ENCODE measurements at regions not wholly inside any gene's neighbourhood (a gene's known extent, or its start where the extent isn't known, plus 50 kb on each side); places are given as distances from the start of the nearest gene placed in this dataset.

DNA sequence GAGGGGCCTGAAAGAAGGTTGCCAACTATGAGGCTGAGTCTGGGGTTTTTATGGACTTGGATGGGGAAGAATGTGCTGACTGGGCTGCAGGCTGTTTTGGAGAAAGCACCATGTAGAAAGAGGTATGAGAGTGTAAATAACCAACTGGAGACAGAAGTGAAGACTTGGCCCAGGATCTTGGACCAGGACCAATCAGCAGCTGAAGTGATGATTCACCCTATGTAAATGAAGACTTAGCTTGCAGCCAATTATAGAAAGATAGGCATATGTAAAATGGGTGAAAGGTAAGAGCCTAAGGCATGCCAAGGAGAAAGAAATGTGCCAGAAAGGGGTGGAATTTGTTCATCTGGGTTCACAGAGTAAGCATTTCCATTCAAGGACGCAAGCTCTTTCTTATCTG lies 856.7 kb upstream of the PRKX start (continued):
- TF ChIP-seq, protein P1, sequence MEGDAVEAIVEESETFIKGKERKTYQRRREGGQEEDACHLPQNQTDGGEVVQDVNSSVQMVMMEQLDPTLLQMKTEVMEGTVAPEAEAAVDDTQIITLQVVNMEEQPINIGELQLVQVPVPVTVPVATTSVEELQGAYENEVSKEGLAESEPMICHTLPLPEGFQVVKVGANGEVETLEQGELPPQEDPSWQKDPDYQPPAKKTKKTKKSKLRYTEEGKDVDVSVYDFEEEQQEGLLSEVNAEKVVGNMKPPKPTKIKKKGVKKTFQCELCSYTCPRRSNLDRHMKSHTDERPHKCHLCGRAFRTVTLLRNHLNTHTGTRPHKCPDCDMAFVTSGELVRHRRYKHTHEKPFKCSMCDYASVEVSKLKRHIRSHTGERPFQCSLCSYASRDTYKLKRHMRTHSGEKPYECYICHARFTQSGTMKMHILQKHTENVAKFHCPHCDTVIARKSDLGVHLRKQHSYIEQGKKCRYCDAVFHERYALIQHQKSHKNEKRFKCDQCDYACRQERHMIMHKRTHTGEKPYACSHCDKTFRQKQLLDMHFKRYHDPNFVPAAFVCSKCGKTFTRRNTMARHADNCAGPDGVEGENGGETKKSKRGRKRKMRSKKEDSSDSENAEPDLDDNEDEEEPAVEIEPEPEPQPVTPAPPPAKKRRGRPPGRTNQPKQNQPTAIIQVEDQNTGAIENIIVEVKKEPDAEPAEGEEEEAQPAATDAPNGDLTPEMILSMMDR (IDR thresholded peaks at IDR 0.05; ENCODE audit: low read depth, low read length, missing input control): no peak
- TF ChIP-seq RAD21 (IDR thresholded peaks at IDR 0.05): no peak

DNA sequence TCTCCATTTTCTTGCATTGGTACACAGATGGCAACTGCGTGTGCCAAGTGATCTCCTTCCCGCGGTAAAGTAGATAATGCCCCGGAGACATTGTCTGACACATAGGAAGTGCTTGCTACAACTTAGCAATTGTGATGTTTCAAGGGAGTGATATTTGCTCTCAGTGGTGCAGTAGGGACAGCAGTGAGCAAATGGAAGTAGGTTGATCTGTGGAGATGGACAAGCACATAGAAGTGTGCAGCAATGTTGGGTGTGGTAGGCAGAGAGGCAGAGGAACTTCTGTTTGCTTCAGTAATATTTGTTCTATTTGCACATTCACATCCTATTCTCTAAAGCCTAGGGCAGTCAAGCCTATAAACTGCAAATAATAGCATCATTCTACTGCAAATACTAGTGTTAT lies 846.7 kb upstream of the PRKX start:
- no peaks in the 10 kb centered on the region for H3K36me3 ChIP-seq (ENCODE audit: control insufficient read depth in 4 of 4, insufficient read depth in 3 of 4, low read depth in 1 of 4, low read length in 3 of 4)
- no peaks in the 10 kb centered on the region for H3K27me3 ChIP-seq (ENCODE audit: control insufficient read depth in 4 of 4, insufficient read depth in 4 of 4, low read length in 3 of 4)
- no peaks in the 10 kb centered on the region for H3K4me1 ChIP-seq (ENCODE audit: control insufficient read depth in 4 of 4, insufficient read depth in 4 of 4, low read length in 3 of 4)
- no peak overlapping the region for H3K9ac ChIP-seq (ENCODE audit: low read depth in 1 of 2, low read length in 2 of 2)
- 83% methylated on average over 4 of the region's 4 CpGs for WGBS
- no peaks in the 10 kb centered on the region for H3K9me3 ChIP-seq (ENCODE audit: control insufficient read depth in 4 of 4, low read length in 3 of 4)
- H3K4me3 ChIP-seq (ENCODE audit: low read depth in 1 of 3, low read length in 3 of 3): no peak overlapping the region
- TF ChIP-seq, protein P2, sequence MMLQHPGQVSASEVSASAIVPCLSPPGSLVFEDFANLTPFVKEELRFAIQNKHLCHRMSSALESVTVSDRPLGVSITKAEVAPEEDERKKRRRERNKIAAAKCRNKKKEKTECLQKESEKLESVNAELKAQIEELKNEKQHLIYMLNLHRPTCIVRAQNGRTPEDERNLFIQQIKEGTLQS (IDR thresholded peaks at IDR 0.05): no peak
- TF ChIP-seq JUND (IDR thresholded peaks at IDR 0.05) (no peak), FOXA2 (IDR thresholded peaks at IDR 0.05) (no peak), RXRA (IDR thresholded peaks at IDR 0.05) (no peak), TAF1 (conservative IDR thresholded peaks at IDR 0.05) (no peak), RAD21 (IDR thresholded peaks at IDR 0.05) (no peak)
- TF ChIP-seq, protein P1 (IDR thresholded peaks at IDR 0.05; ENCODE audit: low read depth, low read length, missing input control): no peak
- H3K27ac ChIP-seq (ENCODE audit: low read depth in 1 of 2, low read length in 2 of 2): no peak overlapping the region
- no peak for DNase-seq (ENCODE audit: low spot score)

DNA sequence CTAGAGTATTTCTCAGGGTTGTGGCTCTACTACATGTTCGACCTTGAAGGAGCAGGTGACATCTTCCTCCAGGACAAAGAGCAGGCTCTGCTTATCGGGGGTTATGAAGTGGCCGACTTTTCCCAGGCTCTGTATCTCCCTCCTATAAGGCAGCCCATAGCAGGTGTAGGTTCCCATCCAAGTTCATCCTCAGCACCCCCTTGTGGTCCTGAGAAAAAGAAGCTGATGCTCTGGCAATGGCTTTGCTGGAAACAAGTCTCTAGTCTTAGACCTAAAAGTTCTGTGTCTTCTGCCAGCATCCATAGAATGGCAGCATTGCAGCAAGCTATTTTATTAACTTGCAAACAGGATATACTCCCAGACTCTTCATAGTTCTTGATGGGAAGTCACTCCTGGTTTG lies 836.6 kb upstream of the PRKX start:
- Histone ChIP-seq H3K4me3 (ENCODE audit: low read depth in 1 of 3, low read length in 3 of 3) (no peak overlapping the region), H3K27ac (ENCODE audit: low read depth in 1 of 2, low read length in 2 of 2) (no peak overlapping the region), H3K36me3 (ENCODE audit: control insufficient read depth in 4 of 4, insufficient read depth in 3 of 4, low read depth in 1 of 4, low read length in 3 of 4) (no peaks in the 10 kb centered on the region), H3K9me3 (ENCODE audit: control insufficient read depth in 4 of 4, low read length in 3 of 4) (no peaks in the 10 kb centered on the region), H3K9ac (ENCODE audit: low read depth in 1 of 2, low read length in 2 of 2) (no peak overlapping the region), H3K4me1 (ENCODE audit: control insufficient read depth in 4 of 4, insufficient read depth in 4 of 4, low read length in 3 of 4) (no peaks in the 10 kb centered on the region), H3K27me3 (ENCODE audit: control insufficient read depth in 4 of 4, insufficient read depth in 4 of 4, low read length in 3 of 4) (no peaks in the 10 kb centered on the region)
- DNase-seq (ENCODE audit: low spot score): no peak
- TF ChIP-seq RXRA (IDR thresholded peaks at IDR 0.05) (no peak), HNF4G (IDR thresholded peaks at IDR 0.05) (no peak), SP1 (IDR thresholded peaks at IDR 0.05) (no peak), TAF1 (conservative IDR thresholded peaks at IDR 0.05) (no peak), GABPA (IDR thresholded peaks at IDR 0.05 in 1 of 2, conservative IDR thresholded peaks at IDR 0.05 in 1 of 2) (no peak), EGR1 (IDR thresholded peaks at IDR 0.05; ENCODE audit: low read depth in 2 of 2) (no peak), HNF4A (conservative IDR thresholded peaks at IDR 0.05) (no peak)
- TF ChIP-seq, protein P3, sequence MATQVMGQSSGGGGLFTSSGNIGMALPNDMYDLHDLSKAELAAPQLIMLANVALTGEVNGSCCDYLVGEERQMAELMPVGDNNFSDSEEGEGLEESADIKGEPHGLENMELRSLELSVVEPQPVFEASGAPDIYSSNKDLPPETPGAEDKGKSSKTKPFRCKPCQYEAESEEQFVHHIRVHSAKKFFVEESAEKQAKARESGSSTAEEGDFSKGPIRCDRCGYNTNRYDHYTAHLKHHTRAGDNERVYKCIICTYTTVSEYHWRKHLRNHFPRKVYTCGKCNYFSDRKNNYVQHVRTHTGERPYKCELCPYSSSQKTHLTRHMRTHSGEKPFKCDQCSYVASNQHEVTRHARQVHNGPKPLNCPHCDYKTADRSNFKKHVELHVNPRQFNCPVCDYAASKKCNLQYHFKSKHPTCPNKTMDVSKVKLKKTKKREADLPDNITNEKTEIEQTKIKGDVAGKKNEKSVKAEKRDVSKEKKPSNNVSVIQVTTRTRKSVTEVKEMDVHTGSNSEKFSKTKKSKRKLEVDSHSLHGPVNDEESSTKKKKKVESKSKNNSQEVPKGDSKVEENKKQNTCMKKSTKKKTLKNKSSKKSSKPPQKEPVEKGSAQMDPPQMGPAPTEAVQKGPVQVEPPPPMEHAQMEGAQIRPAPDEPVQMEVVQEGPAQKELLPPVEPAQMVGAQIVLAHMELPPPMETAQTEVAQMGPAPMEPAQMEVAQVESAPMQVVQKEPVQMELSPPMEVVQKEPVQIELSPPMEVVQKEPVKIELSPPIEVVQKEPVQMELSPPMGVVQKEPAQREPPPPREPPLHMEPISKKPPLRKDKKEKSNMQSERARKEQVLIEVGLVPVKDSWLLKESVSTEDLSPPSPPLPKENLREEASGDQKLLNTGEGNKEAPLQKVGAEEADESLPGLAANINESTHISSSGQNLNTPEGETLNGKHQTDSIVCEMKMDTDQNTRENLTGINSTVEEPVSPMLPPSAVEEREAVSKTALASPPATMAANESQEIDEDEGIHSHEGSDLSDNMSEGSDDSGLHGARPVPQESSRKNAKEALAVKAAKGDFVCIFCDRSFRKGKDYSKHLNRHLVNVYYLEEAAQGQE (IDR thresholded peaks at IDR 0.05): no peak
- TF ChIP-seq, protein P4, sequence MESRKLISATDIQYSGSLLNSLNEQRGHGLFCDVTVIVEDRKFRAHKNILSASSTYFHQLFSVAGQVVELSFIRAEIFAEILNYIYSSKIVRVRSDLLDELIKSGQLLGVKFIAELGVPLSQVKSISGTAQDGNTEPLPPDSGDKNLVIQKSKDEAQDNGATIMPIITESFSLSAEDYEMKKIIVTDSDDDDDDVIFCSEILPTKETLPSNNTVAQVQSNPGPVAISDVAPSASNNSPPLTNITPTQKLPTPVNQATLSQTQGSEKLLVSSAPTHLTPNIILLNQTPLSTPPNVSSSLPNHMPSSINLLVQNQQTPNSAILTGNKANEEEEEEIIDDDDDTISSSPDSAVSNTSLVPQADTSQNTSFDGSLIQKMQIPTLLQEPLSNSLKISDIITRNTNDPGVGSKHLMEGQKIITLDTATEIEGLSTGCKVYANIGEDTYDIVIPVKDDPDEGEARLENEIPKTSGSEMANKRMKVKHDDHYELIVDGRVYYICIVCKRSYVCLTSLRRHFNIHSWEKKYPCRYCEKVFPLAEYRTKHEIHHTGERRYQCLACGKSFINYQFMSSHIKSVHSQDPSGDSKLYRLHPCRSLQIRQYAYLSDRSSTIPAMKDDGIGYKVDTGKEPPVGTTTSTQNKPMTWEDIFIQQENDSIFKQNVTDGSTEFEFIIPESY (IDR thresholded peaks at IDR 0.05): no peak
- TF ChIP-seq, protein P1 (IDR thresholded peaks at IDR 0.05; ENCODE audit: low read depth, low read length, missing input control): no peak
- TF ChIP-seq, protein P2 (IDR thresholded peaks at IDR 0.05): no peak
- 48% methylated on average over 3 of the region's 3 CpGs for WGBS

All from liver (tissue), 8 donors.